Colonic mucosa (tissue), 4 donors: ENCODE measurements at regions not wholly inside any gene's neighbourhood (a gene's known extent, or its start where the extent isn't known, plus 50 kb on each side); places are given as distances from the start of the nearest gene placed in this dataset.

Experiments
- DNase-seq: peaks from one replicate; pipeline ENCODE4 v3.0.0-alpha.2; 2020
- H3K27ac ChIP-seq: fragments of 200-600 bp; one replicate; pipeline ENCODE4 v1.8.0; 2021
- H3K27me3 ChIP-seq: fragments of 200-600 bp; one replicate; pipeline ENCODE4 v1.8.0; 2021
- H3K36me3 ChIP-seq: fragments of 200-600 bp; one replicate; pipeline ENCODE4 v1.8.0; 2021
- H3K4me1 ChIP-seq: fragments of 200-600 bp; one replicate; pipeline ENCODE4 v1.8.0; 2021; ENCODE audit warnings: mild to moderate bottlenecking
- H3K4me3 ChIP-seq: fragments of 200-600 bp; one replicate; pipeline ENCODE4 v1.8.0; 2021
- H3K9ac ChIP-seq, 2 donors: one replicate each; pipeline ENCODE4 v1.7.0; 2013; ENCODE audit warnings: control low read depth in 2 of 2, low read depth in 2 of 2, low read length in 2 of 2
- H3K9me3 ChIP-seq: fragments of 200-600 bp; one replicate; pipeline ENCODE4 v1.8.0; 2021
- intact Hi-C: fragments of 100-400 bp; cut with DNase I; formaldehyde crosslinking; loops from one replicate; pipeline ENCODE4 v1.14.1; 2022
- TF ChIP-seq, protein P1 (sequence below): fragments of 200-600 bp; IDR thresholded peaks from one replicate; pipeline ENCODE4 v1.8.0; 2022; ENCODE audit warnings: antibody characterized with exemption, mild to moderate bottlenecking
- donor health status: healthy.
- donor health status: DM: no; HTN: no; CAD: no.
- donor health status: DM: no; HTN: no; CAD: no.

GRCh38 chr14:27916326-27916725, 850.3 kb upstream of the FOXG1 start:
- no peaks in the 10 kb centered on the region for H3K36me3 ChIP-seq
- intact Hi-C loops, result no loop called here
- no peak overlapping the region for H3K27ac ChIP-seq
- no peaks in the 10 kb centered on the region for H3K27me3 ChIP-seq
- no peaks in the 10 kb centered on the region for H3K9me3 ChIP-seq
- H3K9ac ChIP-seq, result no peak overlapping the region
- DNase-seq, result no peak
- TF ChIP-seq, protein P1, sequence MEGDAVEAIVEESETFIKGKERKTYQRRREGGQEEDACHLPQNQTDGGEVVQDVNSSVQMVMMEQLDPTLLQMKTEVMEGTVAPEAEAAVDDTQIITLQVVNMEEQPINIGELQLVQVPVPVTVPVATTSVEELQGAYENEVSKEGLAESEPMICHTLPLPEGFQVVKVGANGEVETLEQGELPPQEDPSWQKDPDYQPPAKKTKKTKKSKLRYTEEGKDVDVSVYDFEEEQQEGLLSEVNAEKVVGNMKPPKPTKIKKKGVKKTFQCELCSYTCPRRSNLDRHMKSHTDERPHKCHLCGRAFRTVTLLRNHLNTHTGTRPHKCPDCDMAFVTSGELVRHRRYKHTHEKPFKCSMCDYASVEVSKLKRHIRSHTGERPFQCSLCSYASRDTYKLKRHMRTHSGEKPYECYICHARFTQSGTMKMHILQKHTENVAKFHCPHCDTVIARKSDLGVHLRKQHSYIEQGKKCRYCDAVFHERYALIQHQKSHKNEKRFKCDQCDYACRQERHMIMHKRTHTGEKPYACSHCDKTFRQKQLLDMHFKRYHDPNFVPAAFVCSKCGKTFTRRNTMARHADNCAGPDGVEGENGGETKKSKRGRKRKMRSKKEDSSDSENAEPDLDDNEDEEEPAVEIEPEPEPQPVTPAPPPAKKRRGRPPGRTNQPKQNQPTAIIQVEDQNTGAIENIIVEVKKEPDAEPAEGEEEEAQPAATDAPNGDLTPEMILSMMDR, result no peak
- no peak overlapping the region for H3K4me3 ChIP-seq
- H3K4me1 ChIP-seq, result no peaks in the 10 kb centered on the region

- H3K9me3 ChIP-seq, result no peaks in the 10 kb centered on the region
- H3K9ac ChIP-seq, result no peak overlapping the region
- no peak overlapping the region for H3K4me3 ChIP-seq
- no peaks in the 10 kb centered on the region for H3K27me3 ChIP-seq
- TF ChIP-seq, protein P1, result no peak
- intact Hi-C loops, result no loop called here
- no peaks in the 10 kb centered on the region for H3K36me3 ChIP-seq
- no peak overlapping the region for H3K27ac ChIP-seq
- no peaks in the 10 kb centered on the region for H3K4me1 ChIP-seq
- no peak for DNase-seq
Measured at GRCh38 chr14:27917896-27918295, 848.7 kb upstream of the FOXG1 start.

DNA sequence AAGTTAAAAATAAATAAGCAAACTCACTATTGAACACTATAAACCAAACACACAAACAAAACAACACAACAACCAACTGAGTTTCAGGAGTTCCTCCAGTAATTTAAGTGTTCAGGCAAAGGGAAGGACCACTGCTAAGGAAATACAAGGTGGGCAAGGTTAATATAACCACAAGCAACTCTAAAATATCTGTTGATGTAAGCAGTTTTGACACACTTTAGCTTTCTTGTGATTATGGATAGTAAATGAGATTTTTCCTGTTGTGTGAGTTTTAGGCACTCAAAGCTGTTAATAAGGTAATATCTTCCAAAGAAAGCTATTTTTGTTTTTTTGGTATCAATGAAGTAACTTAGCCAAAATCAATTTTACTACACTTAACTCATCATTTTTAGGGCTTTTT, 839.1 kb upstream of the FOXG1 start:
- Histone ChIP-seq H3K27me3 (no peaks in the 10 kb centered on the region), H3K9me3 (no peaks in the 10 kb centered on the region), H3K4me3 (no peak overlapping the region), H3K9ac (no peak overlapping the region), H3K27ac (no peak overlapping the region), H3K4me1 (no peaks in the 10 kb centered on the region), H3K36me3 (no peaks in the 10 kb centered on the region)
- intact Hi-C loops, result no loop called here
- DNase-seq, result no peak
- TF ChIP-seq, protein P1, result no peak

DNA sequence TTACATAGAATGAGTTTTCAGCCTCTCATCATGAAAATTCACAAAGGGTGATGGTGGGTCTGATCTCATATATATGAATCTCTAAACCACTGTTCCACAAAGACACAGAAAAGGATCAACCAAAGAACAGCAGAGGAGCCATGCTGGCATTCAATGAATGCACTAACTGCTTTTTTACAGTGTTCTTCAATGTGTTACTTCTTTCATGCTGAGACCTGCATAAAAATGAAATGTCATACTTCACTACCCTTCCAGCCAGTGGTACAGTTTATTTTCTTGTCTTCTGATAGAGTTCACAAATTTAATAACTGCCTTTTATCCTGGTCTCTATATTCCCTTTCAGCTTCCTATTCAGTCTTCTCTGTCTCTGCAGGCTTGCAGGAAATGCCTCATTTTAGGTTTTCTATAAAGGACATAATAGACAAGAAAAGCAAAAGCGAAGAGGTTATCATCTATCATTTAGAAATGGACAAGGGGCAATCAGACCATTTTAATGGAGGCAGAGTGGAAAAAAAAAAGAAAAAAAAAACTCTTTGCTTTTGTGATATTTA, 836.7 kb upstream of the FOXG1 start:
- intact Hi-C loops, result no loop called here
- Histone ChIP-seq H3K27ac (no peak overlapping the region), H3K9ac (no peak overlapping the region), H3K36me3 (no peaks in the 10 kb centered on the region), H3K9me3 (no peaks in the 10 kb centered on the region), H3K4me3 (no peak overlapping the region), H3K27me3 (no peaks in the 10 kb centered on the region), H3K4me1 (no peaks in the 10 kb centered on the region)
- TF ChIP-seq, protein P1, result no peak
- no peak for DNase-seq

DNA sequence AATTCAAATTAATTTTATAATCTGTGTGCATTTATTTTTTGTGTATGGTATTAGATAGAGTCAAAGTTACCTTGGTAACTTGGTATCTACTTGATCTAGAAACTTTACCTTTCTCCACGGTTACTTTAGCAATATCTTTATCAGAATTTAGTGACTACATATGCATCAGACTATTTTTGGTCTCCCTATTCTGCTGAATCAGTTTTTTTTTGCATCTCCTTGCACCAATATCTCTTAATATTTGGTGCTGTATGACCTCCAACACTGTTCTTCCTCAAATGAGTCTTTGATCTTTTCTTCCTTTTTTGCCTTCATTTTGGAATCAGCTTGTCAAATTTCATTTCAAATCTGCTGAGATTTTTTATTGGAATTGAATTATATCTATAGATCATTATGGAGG, 828.2 kb upstream of the FOXG1 start:
- DNase-seq, result no peak
- no peaks in the 10 kb centered on the region for H3K27me3 ChIP-seq
- TF ChIP-seq, protein P1, result no peak
- no peak overlapping the region for H3K9ac ChIP-seq
- intact Hi-C loops, result no loop called here
- no peaks in the 10 kb centered on the region for H3K9me3 ChIP-seq
- no peaks in the 10 kb centered on the region for H3K36me3 ChIP-seq
- H3K27ac ChIP-seq, result no peak overlapping the region
- no peaks in the 10 kb centered on the region for H3K4me1 ChIP-seq
- H3K4me3 ChIP-seq, result no peak overlapping the region
